ENCODE measurements at regions not wholly inside any gene's neighbourhood (a gene's known extent, or its start where the extent isn't known, plus 50 kb on each side); places are given as distances from the start of the nearest gene placed in this dataset.

DNA sequence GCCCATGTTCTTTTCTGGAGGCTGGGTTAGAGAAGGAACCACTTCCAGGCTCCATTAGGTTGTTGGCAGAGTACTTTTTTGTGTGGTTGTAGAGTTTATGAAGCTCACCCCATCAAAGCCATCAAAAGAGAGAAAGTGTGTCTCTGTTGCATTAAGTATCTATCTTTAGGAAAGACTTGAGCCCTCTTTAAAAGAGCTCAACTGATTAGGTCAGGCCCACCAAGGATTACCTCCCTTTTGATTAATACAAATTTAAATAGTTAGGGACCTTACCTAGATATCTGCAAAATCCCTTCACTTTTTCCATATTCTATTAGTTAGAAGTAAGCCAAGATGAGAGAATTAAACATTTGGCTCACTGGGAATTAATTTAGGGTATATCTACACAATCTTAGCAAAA lies 460.4 kb downstream of the PPARGC1A start:
- Histone ChIP-seq H3K9me3 (no peaks in the 10 kb centered on the region), H3K4me3 (no peak overlapping the region), H3K27ac (no peak overlapping the region), H3K4me1 (no peaks in the 10 kb centered on the region), H3K27me3 (no peaks in the 10 kb centered on the region), H3K36me3 (no peaks in the 10 kb centered on the region)
- TF ChIP-seq, protein P1, sequence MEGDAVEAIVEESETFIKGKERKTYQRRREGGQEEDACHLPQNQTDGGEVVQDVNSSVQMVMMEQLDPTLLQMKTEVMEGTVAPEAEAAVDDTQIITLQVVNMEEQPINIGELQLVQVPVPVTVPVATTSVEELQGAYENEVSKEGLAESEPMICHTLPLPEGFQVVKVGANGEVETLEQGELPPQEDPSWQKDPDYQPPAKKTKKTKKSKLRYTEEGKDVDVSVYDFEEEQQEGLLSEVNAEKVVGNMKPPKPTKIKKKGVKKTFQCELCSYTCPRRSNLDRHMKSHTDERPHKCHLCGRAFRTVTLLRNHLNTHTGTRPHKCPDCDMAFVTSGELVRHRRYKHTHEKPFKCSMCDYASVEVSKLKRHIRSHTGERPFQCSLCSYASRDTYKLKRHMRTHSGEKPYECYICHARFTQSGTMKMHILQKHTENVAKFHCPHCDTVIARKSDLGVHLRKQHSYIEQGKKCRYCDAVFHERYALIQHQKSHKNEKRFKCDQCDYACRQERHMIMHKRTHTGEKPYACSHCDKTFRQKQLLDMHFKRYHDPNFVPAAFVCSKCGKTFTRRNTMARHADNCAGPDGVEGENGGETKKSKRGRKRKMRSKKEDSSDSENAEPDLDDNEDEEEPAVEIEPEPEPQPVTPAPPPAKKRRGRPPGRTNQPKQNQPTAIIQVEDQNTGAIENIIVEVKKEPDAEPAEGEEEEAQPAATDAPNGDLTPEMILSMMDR (IDR thresholded peaks at IDR 0.05): no peak
- no peak for TF ChIP-seq POLR2A (IDR thresholded peaks at IDR 0.05)
- DNase-seq: no peak
- intact Hi-C loops (cut with DNase I): no loop called here

DNA sequence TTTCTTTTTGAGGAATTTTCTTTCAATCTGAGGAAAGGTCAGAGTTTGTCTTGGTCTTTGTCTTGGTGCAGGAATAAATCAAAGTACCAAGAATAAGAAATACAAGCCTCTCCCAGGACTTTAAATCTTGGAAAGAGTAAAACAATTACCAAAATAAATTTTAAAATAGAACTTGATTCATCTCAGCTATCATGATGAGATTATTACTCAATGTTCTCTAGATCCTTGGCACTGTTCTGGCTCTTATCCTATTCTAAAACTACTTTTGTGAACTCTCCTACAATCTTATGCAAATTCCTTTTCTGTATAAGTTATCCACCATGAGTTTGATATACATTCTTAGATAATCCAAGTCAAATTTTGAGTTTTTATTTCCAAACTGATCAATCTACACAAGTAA lies 464.3 kb downstream of the PPARGC1A start:
- Histone ChIP-seq H3K4me3 (no peak overlapping the region), H3K4me1 (no peaks in the 10 kb centered on the region), H3K27ac (no peak overlapping the region), H3K9me3 (no peaks in the 10 kb centered on the region), H3K27me3 (no peaks in the 10 kb centered on the region), H3K36me3 (no peaks in the 10 kb centered on the region)
- TF ChIP-seq, protein P1 (IDR thresholded peaks at IDR 0.05): no peak
- TF ChIP-seq POLR2A (IDR thresholded peaks at IDR 0.05): no peak
- no peak for DNase-seq
- intact Hi-C loops (cut with DNase I): no loop called here

DNA sequence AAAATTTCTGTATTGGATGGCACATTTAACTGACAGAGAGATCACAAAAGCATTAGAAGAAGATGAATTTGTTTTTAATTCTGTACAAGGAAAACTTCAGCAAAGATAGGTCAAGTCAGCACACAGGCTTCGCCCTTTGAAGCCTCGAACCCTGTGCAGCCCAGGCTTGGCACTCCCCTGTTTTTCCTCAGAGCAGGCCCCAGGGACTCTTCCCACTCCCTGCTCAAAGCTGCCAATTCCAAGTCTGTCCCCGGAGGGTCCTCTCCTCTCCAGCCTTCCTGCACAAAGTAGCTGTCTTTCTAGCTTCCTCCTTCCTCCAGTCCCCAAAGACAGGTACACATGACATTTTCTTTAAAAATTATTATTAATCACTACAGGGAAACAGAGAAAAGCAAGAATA lies 466.3 kb downstream of the PPARGC1A start:
- 47 to 61% methylated on average over 3 of the region's 3 CpGs for WGBS, 2 donors
- intact Hi-C loops (cut with DNase I): no loop called here

DNA sequence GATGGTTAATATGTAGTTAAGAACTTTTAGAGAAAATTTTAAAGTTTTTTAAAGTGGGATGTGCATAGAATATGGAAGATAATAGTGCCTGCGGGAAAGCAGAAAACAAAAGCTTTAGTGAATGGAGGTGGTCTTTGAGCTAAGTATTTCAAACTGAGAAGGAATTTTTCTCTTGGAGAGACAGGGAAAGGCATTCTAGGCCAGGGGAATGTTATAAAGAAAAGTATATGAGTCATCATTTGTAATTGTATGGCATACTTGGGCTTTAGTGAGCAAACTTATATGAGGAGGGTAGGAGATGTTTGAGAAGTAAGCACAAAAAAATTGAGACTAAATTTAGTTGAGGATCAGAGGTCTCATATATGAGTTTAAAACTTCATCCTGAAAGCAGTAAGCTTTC lies 467.0 kb downstream of the PPARGC1A start:
- no peaks in the 10 kb centered on the region for H3K4me1 ChIP-seq
- intact Hi-C loops (cut with DNase I): no loop called here
- no peak overlapping the region for H3K27ac ChIP-seq
- H3K36me3 ChIP-seq: no peaks in the 10 kb centered on the region
- DNase-seq: no peak
- no peaks in the 10 kb centered on the region for H3K9me3 ChIP-seq
- WGBS, 2 donors: 82 to 84% methylated on average over 1 of the region's 1 CpG
- TF ChIP-seq, protein P1 (IDR thresholded peaks at IDR 0.05): no peak
- no peak for TF ChIP-seq POLR2A (IDR thresholded peaks at IDR 0.05)
- no peaks in the 10 kb centered on the region for H3K27me3 ChIP-seq
- no peak overlapping the region for H3K4me3 ChIP-seq

More for the DNA sequence above, 466.3 kb downstream of the PPARGC1A start:
- Histone ChIP-seq H3K4me1 (no peaks in the 10 kb centered on the region), H3K9me3 (no peaks in the 10 kb centered on the region), H3K27me3 (no peaks in the 10 kb centered on the region), H3K4me3 (no peak overlapping the region), H3K36me3 (no peaks in the 10 kb centered on the region), H3K27ac (no peak overlapping the region)
- no peak for DNase-seq
- TF ChIP-seq POLR2A (IDR thresholded peaks at IDR 0.05): no peak
- TF ChIP-seq, protein P1 (IDR thresholded peaks at IDR 0.05): no peak

DNA sequence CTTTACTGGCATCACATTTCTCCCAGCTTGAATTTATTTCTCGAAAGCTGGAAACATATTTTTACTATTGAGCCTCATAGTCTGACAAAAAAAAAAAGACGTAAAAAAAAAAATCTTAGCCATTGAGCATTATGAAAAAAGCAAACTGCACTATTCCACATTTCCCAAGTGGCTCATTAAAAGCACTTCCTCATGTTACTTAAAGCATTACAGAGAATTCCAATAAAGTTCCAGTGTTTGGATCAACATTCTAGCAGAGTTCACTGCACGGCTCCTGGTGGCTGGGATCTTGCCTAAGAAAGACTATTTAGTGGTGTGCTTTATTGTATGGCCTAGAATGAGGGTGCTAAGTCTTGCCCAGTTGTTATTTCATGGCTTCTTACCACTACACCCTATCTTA lies 476.2 kb downstream of the PPARGC1A start:
- Histone ChIP-seq H3K36me3 (no peaks in the 10 kb centered on the region), H3K9me3 (no peaks in the 10 kb centered on the region), H3K4me3 (no peak overlapping the region), H3K4me1 (no peaks in the 10 kb centered on the region), H3K27ac (no peak overlapping the region), H3K27me3 (no peaks in the 10 kb centered on the region)
- intact Hi-C loops (cut with DNase I): no loop called here
- no peak for DNase-seq
- no peak for TF ChIP-seq POLR2A (IDR thresholded peaks at IDR 0.05)
- TF ChIP-seq, protein P1 (IDR thresholded peaks at IDR 0.05): no peak
- 66 to 73% methylated on average over 3 of the region's 3 CpGs for WGBS, 2 donors
